ENCODE measurements at regions not wholly inside any gene's neighbourhood (a gene's known extent, or its start where the extent isn't known, plus 50 kb on each side); places are given as distances from the start of the nearest gene placed in this dataset.
"Not testable (repeated sequence)": the region's sequence is repeated elsewhere in the genome, so short reads cannot be mapped to it uniquely, and the experiment has no call there.

DNA sequence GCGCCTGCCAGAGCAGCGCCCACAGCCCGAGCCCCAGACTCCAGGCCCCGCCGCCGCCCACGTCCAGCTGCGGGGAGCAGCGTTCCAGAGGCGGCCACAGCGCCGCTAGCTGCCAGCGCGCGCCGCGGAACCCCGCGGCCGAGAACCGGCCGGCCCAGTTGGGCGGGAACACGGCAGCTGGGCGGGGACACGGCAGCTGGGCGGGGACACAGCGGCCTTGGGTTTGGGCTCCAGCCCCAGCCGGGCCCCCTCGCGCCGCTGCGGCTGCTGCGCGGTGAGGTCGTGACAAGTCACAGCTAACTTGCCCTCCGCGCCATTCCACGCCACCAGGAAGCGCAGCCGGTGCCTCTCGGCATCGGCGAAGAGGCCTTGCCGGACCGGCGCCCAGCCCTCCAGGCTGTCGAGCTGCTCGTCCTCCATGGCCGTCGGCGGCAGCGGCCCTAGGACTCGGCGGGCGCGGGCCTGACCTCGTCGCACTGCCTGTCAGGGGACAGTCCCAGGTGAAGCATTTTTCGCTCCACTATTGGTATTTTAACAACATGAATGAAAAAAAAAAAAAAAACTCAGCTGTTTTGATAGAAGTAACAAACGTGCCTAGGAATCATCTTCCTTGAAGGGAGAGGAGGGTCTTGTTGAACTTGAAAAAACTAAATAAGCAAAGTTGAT, 56.6 kb upstream of the GOLGA8N start:
- peak; percentile 20 for DNase-seq

DNA sequence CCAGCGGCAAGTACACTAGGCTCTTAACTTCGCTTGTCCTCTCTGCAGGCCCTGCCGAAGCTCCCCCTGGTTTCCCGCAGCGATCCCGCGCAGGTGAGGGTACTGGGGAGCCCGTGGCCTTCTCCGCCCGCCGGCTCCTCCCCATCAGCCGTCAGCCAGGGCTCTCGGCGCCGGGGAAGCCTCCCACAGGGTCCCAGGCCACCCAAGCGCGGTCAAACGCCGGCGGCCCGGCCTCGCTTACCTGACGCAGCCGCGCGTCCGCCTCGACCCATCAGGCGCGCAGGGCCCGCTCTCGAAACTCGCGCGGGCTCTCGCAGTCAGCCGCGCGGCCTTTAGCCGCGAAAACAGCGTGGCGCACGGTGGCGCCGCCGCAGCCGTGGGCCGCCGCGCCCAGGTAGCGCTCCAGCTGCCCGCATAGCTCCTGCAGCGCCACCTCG, 57.2 kb upstream of the GOLGA8N start:
- not testable (repeated sequence) for DNase-seq

DNA sequence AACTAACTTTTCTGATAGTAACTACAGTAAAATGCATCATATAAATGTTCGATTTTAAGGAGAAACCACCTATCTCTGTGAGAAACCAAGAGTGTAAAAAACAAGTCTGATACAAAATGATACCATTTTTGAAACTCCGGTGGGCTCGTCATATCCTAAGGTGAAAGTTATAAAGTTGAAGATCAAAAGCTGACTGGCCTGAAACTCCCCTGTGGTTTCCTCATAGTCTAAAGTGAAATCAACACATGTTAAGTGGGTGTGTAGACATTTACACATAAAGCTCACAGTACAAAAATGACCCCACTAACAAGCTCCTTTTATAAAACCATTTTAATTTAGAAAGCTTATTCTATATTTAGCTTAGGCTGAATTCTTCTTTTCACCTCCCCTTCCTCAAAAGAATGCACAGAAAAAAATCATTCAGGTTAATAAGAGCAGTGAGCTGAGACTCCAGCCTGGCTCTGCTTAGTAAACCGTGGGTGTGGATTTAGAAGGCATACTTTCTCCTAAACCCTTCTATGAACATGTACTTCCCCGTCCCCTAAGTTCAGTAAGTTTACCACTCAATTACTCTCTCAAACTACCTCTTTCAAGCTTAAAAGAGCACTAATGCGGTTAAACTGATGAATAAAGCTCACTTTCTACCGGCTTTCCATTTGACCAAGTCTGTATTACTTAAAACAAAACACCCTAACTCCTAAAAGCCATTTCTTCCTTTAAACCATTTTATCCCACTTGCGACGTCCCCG, 57.9 kb upstream of the GOLGA8N start:
- not testable (repeated sequence) for DNase-seq

DNA sequence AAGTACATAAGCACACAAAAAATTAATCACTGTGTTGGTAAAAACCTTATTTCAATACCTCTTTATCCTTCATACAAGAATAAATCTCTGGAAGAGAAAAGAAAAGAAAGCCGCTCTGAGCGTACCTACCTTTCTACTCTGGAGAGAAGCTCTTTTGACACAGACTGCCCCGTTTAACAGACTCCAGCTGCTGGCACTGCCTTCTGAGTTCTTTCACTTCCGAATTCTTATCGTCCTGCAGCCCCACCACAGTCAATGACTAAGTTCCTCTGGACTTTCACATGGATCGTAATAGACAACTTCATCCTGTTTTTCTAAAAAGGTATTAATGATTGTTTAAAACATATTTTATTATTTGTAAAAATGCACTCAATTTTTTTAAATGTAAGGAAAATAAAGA, 67.5 kb upstream of the GOLGA8O start:
- not testable (repeated sequence) for DNase-seq

DNA sequence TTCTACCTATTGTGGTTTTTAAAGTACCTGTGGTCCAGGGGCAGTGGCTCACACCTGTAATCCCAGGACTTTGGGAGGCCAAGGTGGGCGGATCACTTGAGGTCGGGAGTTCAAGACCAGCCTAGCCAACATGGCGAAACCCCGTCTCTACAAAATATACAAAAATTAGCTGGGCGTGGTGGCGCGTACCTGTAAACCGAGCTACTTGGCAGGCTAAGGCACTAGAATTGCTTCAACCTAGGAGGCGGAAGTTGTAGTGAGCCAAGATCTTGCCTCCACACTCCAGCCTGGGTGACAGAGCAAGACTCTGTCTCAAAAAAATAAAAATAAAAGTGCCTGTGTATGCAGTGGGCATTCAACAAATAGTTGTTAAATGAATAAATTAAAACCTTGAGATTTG, 67.0 kb upstream of the GOLGA8O start:
- not testable (repeated sequence) for DNase-seq

DNA sequence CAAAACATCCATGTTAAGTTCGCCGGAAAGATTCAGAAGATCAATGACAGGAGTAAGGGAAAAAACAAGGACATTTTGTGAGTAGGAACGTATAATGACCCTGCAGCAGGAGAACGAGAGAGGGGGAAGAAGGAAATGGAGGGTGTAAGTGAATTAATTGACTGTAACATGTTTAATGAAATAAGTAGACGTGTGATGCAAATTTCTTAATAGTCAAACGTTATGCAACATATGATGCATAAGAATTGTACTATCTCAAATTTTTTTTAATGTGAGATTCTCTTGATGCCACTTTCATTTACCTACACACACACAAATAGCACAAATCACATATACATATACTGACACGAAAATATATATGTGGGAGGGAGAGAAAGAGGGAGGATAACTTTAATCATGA, 63.5 kb upstream of the GOLGA8O start:
- DNase-seq, result not testable (repeated sequence)

DNA sequence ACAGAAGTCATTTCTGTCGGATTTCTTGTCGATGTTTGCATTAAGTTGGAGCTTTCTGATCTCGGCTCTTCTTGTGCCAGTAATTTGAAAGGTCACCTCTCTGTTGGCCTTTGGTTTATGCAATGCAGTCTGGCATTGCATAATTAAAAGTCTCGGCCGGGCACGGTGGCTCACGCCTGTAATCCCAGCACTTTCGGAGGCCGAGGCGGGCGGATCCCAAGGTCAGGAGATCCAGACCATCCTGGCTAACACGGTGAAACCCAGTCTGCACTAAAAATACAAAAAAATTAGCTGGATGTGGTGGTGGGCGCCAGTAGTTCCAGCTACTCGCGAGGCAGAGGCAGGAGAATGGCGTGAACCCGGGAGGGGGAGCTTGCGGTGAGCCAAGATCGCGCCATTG, 62.6 kb upstream of the GOLGA8O start:
- DNase-seq, result not testable (repeated sequence)

DNA sequence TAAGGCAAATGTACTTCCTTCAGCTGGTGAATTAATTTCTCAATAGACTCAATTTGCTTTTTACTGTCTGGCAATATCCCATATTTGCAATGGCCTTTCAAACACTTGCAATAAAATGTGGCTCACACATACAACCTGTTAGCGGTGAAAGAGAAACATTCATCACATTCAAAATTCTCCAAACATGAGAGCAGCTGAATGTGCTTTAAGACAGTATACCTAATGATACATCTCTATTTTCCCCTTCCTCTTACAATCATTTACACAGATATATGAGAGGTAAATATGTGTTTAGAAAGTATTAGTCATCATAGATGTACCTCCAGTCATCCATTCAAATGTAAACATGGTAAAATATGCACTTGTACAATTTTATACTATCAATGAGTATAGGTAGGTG, 61.5 kb upstream of the GOLGA8O start:
- not testable (repeated sequence) for DNase-seq

DNA sequence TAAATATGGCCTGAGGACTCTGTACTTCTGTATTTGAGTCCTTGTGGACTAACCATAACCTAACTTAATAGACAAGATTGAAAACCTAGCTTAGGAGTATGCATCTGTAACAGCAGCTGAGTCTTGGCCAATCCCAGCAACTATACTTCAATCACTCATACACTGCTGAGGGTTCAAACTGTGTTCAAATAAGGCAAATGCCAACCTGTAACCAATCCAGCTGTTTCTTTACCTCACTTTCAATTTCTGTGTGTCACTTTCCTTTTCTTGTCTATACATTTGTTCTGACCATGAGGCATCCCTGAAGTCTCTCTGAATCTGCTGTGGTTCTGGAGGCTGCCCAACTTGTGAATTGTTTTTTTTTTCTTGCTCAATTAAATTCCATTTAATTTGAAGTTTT, 57.9 kb upstream of the GOLGA8O start:
- DNase-seq, result not testable (repeated sequence)

DNA sequence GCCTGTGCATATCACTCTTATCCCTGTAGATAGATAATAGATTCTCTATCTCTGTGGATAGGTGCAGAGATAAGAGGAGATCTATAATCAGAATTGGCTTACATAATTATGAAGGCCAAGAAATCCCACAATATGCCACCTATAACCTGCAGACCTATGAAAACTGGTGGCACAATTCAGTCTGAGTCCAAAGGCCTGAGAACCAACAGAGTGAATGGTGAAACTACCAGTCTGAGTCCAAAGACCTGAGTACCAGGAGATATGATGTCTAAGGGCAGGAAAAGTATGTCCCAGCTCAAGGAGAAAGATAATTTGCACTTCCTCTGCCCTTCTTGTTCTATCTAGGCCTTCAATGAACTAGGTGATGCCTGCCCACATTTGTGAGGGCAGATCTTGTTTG, 54.6 kb upstream of the GOLGA8O start:
- DNase-seq, result not testable (repeated sequence)

DNA sequence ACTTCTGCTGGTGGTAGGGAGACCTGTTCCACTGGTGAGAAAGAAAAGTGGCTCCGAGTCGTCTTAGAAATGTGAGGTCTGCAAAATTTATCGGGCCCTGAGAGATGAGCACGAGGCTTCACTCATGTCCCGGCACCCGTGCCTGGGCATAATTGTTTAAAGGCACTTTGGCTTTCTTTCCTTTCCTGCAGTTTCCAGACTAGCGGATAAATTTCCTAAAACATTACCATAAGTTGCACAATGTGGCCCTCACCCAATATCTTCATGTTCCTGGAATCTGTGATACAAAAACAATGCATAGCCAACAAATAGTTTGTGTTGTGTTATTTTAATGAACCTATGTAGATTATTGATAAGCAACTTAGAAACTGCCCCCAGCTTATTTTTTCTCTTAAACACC, 52.6 kb upstream of the GOLGA8O start:
- DNase-seq, result not testable (repeated sequence)

DNA sequence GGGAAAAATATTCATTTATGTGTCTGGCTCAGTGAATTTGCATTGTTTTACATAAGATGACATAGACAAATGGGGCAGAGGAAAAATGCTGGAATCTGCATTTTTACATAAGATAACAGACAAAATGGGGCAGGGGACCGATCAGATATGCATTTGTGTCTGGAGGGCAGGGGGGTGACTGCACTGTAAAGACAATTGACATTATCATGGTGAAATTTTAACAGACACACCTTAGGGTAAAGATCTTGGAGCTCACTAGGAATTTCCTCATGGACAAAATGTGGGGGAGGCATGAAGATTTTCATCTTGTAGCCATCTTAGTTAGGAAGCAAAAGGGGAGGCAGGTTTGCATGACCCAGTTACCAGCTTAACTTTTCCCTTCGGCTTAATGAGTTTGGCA, 51.4 kb upstream of the GOLGA8O start:
- DNase-seq, result not testable (repeated sequence)

DNA sequence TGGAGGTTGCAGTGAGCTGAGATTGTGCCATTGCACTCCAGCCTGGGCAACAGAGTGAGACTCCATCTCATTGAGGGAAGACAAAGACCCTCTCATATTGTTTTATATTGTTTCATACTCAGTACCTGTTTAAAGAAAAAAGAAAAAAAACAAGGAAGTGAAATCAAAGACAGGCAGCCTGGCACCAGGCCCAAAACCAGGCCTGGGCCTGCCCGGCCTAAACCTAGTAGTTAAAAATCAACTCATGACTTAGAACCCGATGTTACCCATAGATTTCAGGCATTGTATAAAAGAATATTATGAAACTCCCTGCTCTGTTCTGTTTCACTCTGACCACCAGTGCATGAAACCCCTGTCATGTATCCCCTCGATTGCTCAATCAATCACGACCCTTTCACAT, 50.2 kb upstream of the GOLGA8O start:
- not testable (repeated sequence) for DNase-seq
